Gastrocnemius medialis (tissue), 4 donors: ENCODE measurements at regions not wholly inside any gene's neighbourhood (a gene's known extent, or its start where the extent isn't known, plus 50 kb on each side); places are given as distances from the start of the nearest gene placed in this dataset.

Source experiments
- CTCF ChIP-seq, 5 experiments: fragments of 450-650 bp in 3 of 5; fragments of 200-600 bp in 2 of 5; sonication (generic) in 2 of 5; IDR thresholded peaks in 4 of 5; conservative IDR thresholded peaks in 1 of 5; 1 replicate in 4 of 5; 2 replicates in 1 of 5; pipeline ENCODE4 v1.5.1; 2016 to 2019; ENCODE audit warnings: antibody characterized with exemption in 5 of 5, mild to moderate bottlenecking in 3 of 5, moderate library complexity in 3 of 5
- POLR2A ChIP-seq, 2 donors: fragments of 450-650 bp; IDR thresholded peaks; one replicate each; pipeline ENCODE4 v1.6.1; 2017; ENCODE audit warnings: antibody characterized with exemption in 2 of 2, mild to moderate bottlenecking in 2 of 2, moderate library complexity in 2 of 2

DNA sequence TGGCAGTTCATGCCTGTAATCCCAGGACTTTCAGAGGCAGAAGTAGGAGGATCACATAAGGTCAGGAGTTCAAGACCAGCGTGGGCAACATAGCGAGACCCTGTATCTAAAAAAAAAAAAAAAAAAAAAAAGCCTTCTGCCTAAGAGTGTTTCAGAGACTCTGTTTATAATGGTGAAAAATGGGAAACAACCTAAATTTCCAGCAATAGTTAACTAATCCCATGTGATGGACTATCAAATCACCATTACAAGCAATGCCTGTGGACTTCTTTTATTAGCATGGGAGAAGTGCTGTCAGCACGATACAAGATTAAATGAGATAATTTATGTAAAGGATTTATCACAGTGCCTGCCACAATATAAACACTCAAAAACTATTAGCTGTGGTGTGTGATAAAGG lies 67.5 kb upstream of the CUX1 start:
- no peak for TF ChIP-seq POLR2A (IDR thresholded peaks at IDR 0.05)
- no peak for TF ChIP-seq CTCF (IDR thresholded peaks at IDR 0.05 in 4 of 5, conservative IDR thresholded peaks at IDR 0.05 in 1 of 5)
